ENCODE measurements at regions not wholly inside any gene's neighbourhood (a gene's known extent, or its start where the extent isn't known, plus 50 kb on each side); places are given as distances from the start of the nearest gene placed in this dataset.

DNA sequence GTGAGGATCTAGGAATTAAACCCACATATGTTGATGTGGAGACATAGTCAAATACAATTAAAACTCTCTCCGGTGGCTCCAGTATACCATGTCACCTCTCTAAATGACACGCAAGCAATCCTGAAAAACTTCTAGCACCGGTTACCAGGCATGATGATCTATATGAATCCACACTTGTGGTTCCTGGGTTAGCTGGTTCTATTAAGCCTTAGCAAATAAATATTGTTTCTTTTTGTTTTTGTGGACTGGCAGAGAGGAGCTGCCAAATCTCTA is 104.8 kb downstream of the SEC61B start:
- no peak for DNase-seq (ENCODE audit: low spot score)

DNA sequence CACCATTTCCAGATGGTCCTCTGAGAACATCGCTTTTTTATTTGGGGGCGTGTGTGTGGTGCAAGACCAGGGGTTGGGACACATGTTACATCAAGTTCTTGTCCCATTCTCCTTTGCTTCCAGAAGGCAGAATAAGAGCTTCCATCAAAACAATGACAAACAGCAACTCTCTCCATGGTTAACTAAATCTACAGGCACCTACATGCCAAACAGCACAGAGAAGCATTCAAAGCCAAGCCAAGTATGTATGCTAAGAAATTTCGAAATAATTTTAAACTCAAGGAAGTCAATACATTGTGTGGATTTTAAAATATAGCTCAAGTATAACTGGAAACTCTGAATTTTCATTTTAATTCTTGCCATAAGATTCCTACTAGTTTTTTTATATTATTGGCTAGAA is 105.6 kb downstream of the SEC61B start:
- no peak for DNase-seq (ENCODE audit: low spot score)

- no peak for DNase-seq (ENCODE audit: low spot score)
Measured at GRCh38 chr9:99335280-99335679, 113.2 kb downstream of the SEC61B start.

DNA sequence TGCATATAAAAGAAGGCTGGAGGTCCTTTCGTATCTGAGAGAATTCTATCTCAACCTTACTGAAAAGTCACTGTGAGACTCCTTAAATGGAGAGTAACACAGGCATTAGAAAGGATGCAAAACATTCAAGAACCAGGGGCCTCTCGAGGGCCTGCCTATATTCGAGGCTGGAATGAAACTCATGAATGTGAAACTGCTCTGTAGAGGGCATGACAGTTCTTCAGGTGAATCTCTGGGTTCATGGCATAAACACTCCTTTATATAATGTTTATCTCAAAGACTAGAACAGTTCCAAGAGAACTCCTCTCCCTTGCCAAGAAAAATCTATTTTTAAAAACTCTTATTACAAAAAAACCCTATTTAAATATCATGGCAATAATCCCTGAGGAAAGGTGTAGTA is 113.9 kb downstream of the SEC61B start:
- DNase-seq (ENCODE audit: low spot score): no peak

DNA sequence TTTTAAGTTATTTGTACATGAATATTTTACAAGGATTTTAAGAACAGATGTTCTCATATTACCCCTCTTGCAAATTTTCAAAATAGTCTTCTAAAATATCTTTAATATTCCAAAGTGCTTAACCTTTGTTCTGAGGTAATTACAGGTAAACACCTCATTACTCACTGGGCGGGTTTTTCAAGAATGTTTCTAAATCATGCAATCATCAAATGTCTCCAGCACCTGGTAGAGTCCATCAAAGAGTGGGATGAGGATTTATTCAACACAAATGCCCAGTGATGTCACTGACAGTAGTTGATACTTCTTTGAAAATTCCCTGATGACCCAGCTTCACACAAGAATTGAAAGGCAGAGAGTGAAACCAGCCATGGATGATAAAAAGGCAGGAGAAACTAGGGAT is 114.4 kb downstream of the SEC61B start:
- DNase-seq (ENCODE audit: low spot score): no peak

DNA sequence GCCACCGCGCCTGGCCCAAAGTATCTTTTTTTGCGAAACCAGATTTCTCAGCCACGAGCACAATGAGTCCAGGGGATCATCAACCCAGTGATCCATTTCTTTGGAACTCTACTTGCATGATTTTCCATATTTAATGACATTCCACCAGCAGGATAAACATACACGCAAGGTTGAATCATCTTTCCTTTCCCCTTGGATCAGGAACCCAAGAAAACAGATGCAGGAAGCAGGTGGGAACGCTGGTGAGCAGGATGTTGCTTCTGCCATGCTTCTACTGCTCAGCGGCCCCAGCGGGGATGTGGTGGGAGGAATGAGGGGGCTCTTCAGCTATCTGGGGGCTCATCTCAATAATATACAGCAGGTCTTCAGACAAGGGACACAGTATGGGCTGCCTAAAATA is 118.2 kb downstream of the SEC61B start:
- no peak for DNase-seq (ENCODE audit: low spot score)

DNA sequence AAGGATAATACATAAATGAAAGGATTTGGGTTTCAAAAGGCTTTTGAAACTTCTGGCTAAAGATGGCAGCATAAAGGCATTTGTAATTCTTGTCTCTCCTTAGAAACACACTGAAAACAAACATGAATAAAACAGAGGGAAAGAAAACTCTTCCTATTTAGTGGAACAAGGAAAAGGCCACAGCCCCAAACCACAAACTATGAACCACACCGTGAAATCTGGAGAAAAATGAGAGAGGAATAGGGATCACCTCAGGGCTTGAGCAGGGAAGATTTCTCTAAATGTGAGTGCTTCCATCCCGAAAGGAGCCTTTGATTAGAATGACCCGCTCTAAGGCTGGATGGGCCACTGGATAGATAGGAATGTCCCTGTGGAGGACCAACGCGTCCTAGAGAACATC is 119.6 kb downstream of the SEC61B start:
- no peak for DNase-seq (ENCODE audit: low spot score)

GRCh38 chr9:99345451-99345850 is 123.4 kb downstream of the SEC61B start:
- DNase-seq (ENCODE audit: low spot score): no peak

- no peak for DNase-seq (ENCODE audit: low spot score)
Measured at GRCh38 chr9:99345942-99346341, 123.9 kb downstream of the SEC61B start.

GRCh38 chr9:99347568-99347967 is 125.5 kb downstream of the SEC61B start:
- DNase-seq (ENCODE audit: low spot score): no peak

DNA sequence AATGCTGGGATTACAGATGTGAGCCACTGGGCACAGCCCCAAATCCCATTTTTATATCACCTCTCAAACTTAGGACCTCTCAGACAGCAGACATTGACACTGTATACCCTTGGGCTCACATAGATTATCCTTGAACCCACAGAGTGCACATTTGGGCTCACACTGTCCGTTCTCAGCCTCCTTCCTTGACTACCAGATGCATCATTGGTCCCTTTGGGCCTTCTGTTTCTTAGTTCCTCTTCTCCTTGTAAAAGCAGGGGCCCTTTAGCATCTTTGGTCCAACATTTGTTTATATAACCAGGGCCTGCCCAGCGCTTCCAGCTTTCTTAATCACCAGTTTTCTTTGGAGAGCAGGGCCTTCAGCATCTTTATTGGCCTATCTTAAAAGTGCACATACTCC is 126.2 kb downstream of the SEC61B start:
- no peak for DNase-seq (ENCODE audit: low spot score)

GRCh38 chr9:99349870-99350269 is 127.8 kb downstream of the SEC61B start:
- no peak for DNase-seq (ENCODE audit: low spot score)

- DNase-seq (ENCODE audit: low spot score): no peak
Measured at GRCh38 chr9:99350461-99350860, 128.4 kb downstream of the SEC61B start.

DNA sequence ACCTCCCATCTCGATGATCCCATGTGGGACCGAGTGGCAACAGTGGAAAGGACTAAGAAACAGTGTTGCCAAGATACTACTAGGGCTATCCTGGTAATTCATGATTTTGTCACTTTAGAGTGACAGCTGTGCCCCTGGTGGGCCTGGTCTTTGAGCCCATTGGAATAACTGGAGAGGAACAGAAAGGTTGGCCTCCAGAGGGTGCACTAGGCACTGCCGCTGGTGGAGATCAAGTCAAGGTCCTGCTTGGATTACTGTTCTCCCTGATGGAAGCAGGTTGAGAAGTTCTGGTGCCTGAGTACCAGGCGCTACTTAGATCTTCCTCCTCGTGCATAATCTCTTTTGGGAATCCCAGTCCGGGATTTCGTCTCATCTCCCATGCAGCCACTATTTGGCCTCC is 129.6 kb downstream of the SEC61B start:
- no peak for DNase-seq (ENCODE audit: low spot score)

DNA sequence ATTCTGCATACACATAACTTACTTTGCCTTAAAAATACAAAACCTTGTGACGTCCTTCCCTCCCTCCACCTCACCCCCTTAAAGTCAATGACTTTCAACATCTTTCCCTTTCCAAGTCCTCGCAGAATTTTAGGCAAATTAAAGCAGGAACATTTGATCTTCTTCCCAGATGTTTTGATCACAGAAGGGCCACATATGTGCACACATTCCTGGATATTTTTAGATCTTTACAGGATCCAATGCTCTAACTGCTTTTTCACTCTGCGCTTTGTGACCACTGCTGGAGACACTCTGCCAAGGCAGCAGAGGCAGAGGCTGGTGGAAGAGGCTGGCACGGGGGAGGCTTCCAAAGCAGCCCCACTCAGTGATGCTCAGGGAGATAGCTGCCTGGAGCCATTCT is 130.7 kb downstream of the SEC61B start:
- DNase-seq (ENCODE audit: low spot score): no peak

DNA sequence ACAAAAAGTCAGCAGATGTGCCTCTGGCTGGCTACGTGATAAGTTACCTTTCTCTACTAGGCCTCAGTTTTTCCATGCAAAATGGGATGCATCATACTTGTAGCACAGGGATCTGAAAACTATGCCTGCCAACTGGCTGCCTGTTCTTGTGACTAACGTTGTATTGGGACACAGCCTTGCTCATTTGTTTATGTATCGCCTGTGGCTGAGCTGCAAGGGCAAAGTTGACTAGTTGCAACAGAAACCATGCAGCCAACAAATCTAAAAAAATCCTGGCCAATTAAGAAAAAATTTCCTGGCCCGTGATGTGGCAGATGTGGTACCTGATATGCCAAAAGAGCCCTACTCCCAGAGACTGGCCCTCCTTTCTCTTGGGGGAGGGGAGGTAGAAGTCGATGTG is 131.3 kb downstream of the SEC61B start:
- no peak for DNase-seq (ENCODE audit: low spot score)

- no peak for DNase-seq (ENCODE audit: low spot score)
Measured at GRCh38 chr9:99354104-99354503, 132.0 kb downstream of the SEC61B start.

DNA sequence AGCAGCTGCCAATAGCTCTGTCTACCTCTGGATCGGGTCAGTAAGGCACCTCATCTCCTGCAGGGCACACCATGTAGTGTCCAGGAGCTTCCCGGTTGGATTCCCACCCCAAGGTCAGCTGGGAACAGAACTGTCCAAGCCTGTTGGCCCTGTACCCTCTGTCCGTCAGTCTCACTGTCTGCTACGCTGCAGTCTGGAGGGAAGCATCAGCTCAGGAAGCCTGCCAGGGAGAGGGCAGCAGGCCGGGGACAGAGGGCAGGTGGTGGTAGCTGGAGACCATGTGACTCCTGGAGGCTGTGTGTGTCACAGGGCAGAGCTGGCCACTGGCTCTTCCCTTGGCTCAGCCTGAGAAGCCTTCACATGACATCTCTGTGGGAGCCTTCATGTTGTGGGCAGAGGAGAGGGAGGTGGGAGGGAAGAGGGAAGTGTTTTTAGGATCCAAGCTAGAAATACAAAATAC is 134.5 kb downstream of the SEC61B start:
- no peak for DNase-seq (ENCODE audit: low spot score)

DNA sequence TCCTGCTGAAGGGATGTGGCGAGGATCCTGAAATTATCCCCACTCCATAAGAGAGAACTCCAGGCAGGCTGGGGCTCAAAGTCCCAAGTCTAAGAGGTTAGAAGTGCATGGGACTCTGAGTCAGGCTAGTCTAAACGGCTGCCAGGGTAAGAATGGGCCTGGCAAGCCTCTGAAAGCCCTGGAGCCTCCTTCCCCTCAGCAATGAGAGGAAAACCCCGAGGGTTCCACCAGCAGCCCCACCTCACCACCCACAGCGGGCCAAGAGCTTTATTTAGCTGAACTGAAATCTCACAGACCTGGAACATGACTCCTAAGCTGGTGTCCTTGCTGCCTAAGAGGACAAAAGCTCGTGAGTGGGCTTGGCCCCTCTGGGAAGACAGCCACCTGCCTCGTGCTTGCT is 135.5 kb downstream of the SEC61B start:
- DNase-seq (ENCODE audit: low spot score): no peak

DNA sequence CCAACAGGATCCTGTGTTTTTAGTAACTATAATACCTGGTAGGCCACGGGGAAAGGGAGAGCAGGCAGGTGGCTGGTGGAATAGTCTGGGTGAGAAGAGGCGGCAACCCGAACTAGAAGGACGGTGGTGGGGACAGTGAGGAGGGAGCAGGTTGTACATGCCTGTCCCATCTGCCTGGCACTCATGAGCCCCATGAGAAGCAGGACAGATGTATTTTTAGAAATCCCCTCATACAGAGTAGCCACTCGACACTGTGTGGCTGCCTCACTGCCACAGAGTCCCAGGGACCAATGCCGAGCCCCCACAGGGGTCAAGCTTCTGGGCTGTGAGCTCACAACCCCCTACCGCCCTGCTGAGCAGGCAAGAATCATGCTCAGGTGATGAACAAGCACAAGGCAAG is 136.6 kb downstream of the SEC61B start:
- DNase-seq (ENCODE audit: low spot score): no peak

GRCh38 chr9:99359336-99359735 is 137.3 kb downstream of the SEC61B start:
- DNase-seq (ENCODE audit: low spot score): no peak

- no peak for DNase-seq (ENCODE audit: low spot score)
Measured at GRCh38 chr9:99360026-99360425, 137.9 kb downstream of the SEC61B start.

- DNase-seq (ENCODE audit: low spot score): peak; percentile 53
Measured at GRCh38 chr9:99361817-99362216, 139.7 kb downstream of the SEC61B start.

DNA sequence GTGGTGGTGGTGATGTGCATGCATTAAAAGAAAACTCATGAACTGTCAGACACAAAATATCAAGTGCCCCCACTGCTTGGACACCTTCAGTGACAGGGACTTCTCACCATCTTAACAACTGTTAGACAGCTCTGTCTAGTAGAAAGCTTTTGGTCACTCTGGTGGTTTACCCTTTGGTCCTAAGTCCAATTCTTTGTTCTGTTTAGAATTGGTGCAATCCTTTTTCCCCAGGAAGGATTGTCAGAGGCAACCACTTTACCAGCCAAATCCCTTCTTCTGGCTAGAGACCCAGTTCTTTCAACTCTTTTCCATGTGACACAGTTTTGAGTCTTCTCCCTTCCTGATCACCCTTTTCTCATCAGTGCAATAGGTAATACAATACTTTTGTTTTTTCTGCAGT is 140.2 kb downstream of the SEC61B start:
- no peak for DNase-seq (ENCODE audit: low spot score)

- DNase-seq (ENCODE audit: low spot score): no peak
Measured at GRCh38 chr9:99363509-99363908, 141.4 kb downstream of the SEC61B start.
